GM21717 (cell line): ENCODE measurements at regions not wholly inside any gene's neighbourhood (a gene's known extent, or its start where the extent isn't known, plus 50 kb on each side); places are given as distances from the start of the nearest gene placed in this dataset.
"Not testable (repeated sequence)": the region's sequence is repeated elsewhere in the genome, so short reads cannot be mapped to it uniquely, and the experiment has no call there.

Source experiments
- ATAC-seq: cut with Tn5 transposase; IDR thresholded peaks from one replicate; pipeline ENCODE4 v1.9.1; 2021; ENCODE audit warnings: mild to moderate bottlenecking, moderate library complexity; ENCODE audit not compliant: unreplicated experiment

DNA sequence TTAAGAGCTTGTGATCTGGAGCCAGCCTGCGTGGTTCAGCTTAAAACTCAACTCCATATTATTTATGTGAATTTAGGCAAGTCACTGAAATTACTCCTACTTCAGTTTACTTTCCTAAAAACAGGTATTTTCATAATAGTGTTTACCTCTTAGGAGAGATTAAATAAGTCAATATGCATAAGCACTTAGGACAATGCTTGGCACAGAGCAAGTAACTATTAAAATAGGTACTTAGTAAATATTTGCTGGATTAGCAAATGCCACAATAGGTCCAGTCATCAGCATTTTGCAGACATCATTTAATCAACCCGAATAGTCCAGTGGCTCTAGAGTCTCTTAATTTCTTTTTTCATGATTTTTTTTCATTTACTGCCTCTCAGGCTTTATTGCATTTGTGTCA lies 78.6 kb upstream of the PTPRK start:
- no peak for ATAC-seq

DNA sequence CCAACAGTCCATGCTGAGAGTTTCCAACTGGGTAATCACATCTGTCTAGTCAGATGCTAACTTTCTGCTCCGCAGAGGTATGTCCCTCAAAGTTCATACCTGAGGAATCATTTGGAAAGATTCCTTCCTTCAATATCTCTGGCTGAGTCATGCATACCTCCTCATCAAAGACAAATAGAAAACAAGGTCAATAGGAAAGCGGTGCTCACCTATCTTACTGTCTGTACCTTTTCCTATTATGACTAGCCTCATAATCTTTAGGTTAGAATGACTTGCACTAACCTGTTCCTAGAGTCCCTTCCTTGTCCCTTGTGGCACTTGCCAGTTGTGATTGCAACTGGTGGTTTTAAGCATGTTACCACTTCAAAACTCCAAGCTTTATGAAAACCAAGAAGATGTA lies 78.2 kb upstream of the PTPRK start:
- no peak for ATAC-seq

DNA sequence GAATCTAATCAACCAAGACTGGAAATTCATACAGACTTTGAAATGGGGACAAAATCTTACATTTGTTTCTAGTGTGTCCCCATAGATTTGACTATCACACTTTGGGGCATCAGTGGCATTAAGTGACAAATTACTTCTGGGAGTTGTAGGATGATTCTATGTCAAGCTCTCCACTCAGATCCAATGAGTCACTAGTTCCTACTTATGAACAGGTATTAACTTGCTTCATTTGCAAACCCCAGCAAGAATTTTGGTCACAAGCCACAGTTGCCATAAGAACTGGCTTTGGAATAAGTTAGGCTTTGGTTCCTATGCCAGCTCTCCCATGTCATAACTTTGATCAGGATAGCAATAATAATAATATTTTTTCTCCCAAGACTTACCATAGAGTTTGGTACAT lies 77.6 kb upstream of the PTPRK start:
- no peak for ATAC-seq

DNA sequence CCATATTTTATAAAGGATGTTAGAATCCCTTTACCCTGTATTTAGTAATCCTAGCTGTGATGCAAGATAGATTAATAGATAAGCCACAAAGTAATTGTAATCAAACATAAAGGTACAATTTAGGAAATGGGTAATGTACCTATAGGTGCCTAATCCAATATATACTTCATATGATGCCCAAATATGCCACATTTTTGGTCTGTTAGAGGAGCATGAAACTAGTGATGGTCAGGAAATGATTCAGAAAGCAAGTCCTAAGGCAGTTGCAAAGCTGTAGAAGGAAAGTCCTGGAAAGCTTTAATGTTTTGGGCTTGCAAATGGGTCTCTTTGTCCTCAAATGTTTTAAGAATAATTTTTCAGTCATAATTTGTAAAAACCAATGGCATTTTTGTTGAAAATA lies 76.6 kb upstream of the PTPRK start:
- ATAC-seq = no peak

DNA sequence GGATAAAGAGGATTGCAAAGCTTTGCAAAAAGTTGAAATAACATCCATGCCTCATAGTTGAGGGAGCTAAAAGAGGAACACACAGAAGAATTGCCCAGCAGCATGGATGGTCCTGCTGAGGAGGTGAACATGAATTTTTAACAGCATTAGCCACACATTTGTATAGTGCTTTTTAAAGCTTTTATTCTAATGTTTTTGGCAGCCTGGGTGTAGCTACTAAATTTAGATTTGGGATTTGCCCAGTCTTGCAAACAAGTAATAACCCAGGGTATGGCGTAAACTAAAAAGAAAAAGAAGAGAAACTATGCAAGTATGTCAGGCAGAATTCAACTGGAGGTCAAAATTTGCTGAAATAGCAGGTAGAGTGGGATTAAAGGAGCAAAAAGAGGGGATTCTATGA lies 75.1 kb upstream of the PTPRK start:
- ATAC-seq = no peak

DNA sequence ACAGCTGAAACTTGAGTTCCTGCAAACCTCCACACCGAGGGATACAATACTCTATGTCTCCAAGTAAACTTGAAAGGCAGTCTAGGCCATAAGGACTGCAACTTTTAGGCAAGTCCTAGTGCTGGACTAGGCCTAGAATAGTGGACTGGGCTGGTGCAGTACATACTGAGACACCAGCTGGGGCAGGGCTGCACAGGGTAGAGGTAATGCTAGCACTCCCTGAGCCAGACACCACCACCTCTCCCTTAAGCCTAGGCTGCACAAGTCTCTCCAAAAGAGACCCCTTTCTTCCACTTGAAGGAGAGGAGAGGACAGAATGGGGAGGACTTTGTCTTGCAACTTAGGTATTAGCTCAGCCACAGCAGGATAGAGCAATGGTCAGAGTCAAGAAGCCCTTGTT lies 65.7 kb upstream of the PTPRK start:
- no peak for ATAC-seq

DNA sequence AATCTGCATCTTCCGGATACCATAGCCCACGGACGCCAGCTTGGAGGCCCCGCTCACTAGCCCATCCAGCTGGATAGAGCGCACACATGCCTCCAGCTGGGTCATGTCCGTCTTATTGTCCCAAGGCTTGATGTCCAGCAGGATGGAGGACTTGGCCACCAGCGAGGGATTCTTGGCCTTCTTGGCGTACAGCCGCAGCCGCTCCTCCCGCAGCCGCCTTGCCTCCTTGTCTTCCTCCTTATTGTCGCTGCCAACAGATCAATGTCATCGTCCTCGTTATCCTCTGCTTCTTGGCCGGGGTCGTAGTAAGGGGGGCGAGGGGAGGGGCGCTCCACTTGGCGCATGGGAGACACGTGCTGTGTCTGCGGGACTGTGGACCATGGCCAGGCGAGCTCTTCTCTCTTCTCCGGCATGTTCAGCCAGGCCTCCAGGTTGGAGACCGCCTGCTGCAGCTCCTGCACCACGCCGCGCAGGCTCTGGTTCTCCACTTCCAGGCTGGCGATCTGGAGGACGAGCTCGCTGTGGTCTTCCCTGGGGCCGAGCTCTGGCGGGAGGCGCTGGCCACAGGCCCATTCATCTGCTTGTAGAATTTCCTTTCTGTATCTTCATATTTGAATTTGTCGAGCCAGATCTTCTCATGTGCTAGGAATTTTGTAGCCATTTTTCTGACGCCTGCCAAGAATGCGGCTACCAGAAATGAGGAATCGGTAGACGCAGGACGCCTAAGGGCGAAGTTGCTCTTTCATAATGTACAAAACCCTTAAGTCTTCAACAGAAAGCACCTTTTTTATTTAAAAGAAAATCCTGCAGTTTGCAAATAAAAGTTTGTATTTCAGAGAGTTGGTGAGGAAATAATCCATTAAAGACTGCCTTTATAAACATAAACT lies 60.1 kb upstream of the PTPRK start:
- ATAC-seq = no peak

DNA sequence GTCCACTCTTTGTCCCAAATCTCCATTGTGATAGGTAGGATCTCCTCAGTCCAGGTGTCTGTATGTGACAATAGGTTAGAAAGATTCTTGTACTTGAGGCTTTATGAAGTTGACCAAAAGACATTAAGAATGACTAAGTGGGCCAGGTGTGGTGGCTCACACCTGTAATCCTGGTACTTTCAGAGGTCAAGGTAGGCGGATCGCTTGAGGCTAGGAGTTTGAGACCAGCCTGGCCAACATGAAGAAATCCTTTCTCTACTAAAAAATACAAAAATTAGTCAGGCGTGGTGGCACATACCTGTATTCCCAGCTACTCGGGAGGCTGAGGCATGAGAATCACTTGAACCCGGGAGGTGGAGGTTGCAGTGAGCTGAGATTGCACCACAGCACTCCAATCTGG lies 54.9 kb upstream of the PTPRK start:
- not testable (repeated sequence) for ATAC-seq

DNA sequence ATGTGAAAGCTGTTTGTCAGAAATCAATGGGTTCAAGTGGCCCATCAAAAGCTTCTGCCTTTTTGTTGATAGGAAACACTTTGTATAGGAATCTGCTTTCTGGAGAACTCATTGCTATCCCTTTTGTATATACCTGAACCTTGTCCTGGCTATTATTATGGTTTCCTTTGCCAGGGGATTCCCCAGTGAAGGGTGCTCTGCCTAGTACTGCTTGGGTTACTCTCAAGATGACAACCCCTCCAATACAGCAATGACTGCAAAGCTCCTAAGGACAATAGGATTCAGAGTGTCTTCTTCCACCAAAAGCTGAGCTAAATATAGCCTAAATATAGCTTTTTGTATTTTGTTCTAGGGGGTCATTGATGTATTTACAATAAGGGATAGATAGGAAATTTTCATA lies 54.0 kb upstream of the PTPRK start:
- ATAC-seq = peak; percentile 64

DNA sequence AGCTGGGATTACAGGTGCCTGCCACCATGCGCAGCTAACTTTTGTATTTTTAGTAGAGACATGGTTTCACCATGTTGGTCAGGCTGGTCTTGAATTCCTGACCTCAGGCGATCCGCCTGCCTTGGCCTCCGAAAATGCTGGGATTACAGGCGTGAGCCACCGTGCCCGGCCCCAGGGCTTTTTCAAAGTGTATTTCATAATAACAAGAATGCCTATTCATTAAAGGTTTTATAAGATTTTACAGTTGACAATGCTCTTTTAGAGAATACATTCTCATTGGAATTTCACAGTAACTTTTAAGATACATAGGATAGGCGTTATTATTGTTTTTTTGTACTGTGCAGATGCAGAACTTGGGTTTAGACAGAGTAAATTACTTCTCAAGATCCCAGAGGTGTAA lies 52.6 kb upstream of the PTPRK start:
- ATAC-seq = no peak

DNA sequence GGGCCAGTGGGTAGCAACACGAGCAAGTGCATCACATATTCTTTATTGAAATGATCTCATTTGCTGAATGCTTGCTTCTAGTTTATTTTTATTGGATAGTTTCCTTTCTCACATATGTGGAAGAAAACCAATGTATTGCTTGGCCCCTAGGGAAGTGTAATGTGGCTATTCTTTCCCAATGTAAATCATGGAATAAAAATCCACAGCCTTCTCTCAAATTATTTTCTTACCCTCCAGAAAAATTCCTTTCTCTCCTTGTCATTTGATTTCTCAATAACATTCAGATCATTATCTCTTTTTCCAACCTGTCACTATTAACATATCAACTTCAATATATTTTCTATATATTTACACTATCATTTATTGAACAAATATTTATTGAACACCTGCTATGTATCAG lies 51.9 kb upstream of the PTPRK start:
- no peak for ATAC-seq

DNA sequence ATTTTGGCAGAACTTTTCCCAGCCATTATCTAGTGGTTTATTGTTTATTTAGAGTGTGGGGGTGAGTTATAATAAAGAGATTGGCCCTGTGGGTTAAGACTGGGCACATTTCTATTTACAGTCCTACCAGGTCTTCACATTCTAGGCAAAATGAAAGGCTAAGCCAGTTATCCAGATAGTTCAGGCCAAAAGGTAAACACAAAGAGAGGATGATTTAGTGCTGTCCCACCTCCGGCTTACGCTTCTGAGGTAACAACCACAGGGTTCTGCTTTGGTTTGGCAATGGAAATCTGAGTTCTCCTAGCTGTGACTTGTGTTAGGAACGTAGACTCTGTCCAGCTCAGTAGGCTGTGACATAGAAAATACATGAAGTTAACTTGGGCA lies 50.3 kb upstream of the PTPRK start:
- no peak for ATAC-seq

DNA sequence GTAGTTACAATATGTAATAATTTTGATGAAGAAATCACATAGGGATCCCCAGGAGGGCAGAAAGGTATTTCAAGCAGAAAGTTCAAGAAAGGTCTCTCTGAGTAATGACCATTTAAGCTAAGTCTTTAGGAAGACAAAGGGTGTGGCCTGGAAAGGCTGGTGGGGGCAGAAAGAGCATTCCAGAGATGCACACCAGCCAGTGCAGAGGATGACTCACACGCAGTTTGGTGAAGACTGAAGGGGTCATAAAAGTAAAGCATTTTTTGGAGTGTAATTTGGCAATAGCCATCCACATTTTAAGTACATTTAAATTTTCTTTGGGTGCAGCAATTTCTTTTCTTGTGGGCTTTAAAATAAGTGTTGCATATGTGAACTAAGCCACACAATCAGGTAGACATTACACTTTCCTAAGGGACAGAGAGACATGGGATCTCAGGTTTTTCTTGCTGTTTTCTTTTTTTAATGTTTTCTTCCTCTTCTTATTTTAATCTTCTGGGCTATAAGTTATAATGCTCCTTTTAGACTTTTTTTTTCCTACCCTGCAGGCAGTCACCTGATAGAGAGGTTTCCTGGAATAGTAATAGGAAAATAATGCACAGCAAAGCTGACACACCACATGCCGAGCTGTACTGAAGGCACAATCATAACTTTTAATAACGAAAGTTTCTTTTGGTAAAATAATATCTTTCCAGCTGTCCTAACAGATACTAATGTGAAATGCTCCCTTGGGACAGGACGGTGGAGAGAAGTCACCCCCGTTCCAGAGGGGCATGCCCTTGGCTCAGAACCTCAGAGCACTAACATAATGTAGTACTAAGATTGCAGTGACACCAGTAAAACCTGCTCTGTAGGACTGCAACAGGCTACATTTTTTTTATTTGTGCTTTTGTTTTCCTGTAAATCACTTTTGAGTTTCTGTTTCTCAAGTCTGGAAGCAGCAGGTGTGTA lies 49.6 kb upstream of the PTPRK start:
- ATAC-seq = no peak
